Ascending aorta (tissue), 2 donors: ENCODE measurements at regions not wholly inside any gene's neighbourhood (a gene's known extent, or its start where the extent isn't known, plus 50 kb on each side); places are given as distances from the start of the nearest gene placed in this dataset.

Experiments used
- DNase-seq, 2 donors: peaks; one replicate each; pipeline ENCODE4 v3.0.0-alpha.2; 2019; ENCODE audit warnings: low spot score in 2 of 2
- H3K27ac ChIP-seq, 2 donors: fragments of 200-600 bp; sonication (generic); one replicate each; pipeline ENCODE4 v1.5.1; 2016 to 2017; ENCODE audit warnings: mild to moderate bottlenecking in 1 of 2
- H3K27me3 ChIP-seq: fragments of 200-600 bp; sonication (generic); one replicate; pipeline ENCODE4 v1.5.1; 2017
- H3K36me3 ChIP-seq, 2 donors: fragments of 200-600 bp; sonication (generic); one replicate each; pipeline ENCODE4 v1.5.1; 2016
- H3K4me1 ChIP-seq, 2 donors: fragments of 200-600 bp; sonication (generic); one replicate each; pipeline ENCODE4 v1.5.1; 2016 to 2017; ENCODE audit warnings: mild to moderate bottlenecking in 1 of 2
- H3K4me3 ChIP-seq, 2 donors: fragments of 200-600 bp; sonication (generic); one replicate each; pipeline ENCODE4 v1.5.1; 2016 to 2017; ENCODE audit warnings: mild to moderate bottlenecking in 1 of 2
- H3K9me3 ChIP-seq, 2 donors: fragments of 200-600 bp; sonication (generic); one replicate each; pipeline ENCODE4 v1.5.1; 2016
- CTCF ChIP-seq, 3 experiments: fragments of 200-600 bp in 2 of 3; fragments of 450-650 bp in 1 of 3; sonication (generic) in 2 of 3; IDR thresholded peaks; one replicate each; pipeline ENCODE4 v1.5.1; 2016 to 2019; ENCODE audit warnings: antibody characterized with exemption in 3 of 3, mild to moderate bottlenecking in 1 of 3, moderate library complexity in 1 of 3
- intact Hi-C: fragments of 100-400 bp; cut with DNase I; formaldehyde crosslinking; loops from one replicate; pipeline ENCODE4 v1.15.1; 2023

GRCh38 chr13:107770541-107770940 is 444.8 kb downstream of the LIG4 start:
- no peaks in the 10 kb centered on the region for H3K4me1 ChIP-seq
- H3K27me3 ChIP-seq: no peaks in the 10 kb centered on the region
- TF ChIP-seq CTCF (IDR thresholded peaks at IDR 0.05): no peak
- H3K27ac ChIP-seq: no peak overlapping the region
- H3K4me3 ChIP-seq: no peak overlapping the region
- no peaks in the 10 kb centered on the region for H3K36me3 ChIP-seq
- H3K9me3 ChIP-seq: no peaks in the 10 kb centered on the region
- intact Hi-C loops: no loop called here
- no peak for DNase-seq

GRCh38 chr13:107767119-107767518 is 448.2 kb downstream of the LIG4 start:
- Histone ChIP-seq H3K36me3 (no peaks in the 10 kb centered on the region), H3K9me3 (no peaks in the 10 kb centered on the region), H3K27me3 (no peaks in the 10 kb centered on the region), H3K27ac (no peak overlapping the region), H3K4me3 (no peak overlapping the region), H3K4me1 (no peaks in the 10 kb centered on the region)
- no peak for DNase-seq
- TF ChIP-seq CTCF (IDR thresholded peaks at IDR 0.05): no peak
- intact Hi-C loops: loop anchor here (1.0 kb wide), 1 partner anchor 24 kb away; no protein-coding TSS in a partner anchor

- Histone ChIP-seq H3K4me1 (no peaks in the 10 kb centered on the region), H3K27ac (no peak overlapping the region), H3K4me3 (no peak overlapping the region), H3K36me3 (no peaks in the 10 kb centered on the region), H3K27me3 (no peaks in the 10 kb centered on the region), H3K9me3 (no peaks in the 10 kb centered on the region)
- no peak for DNase-seq
- no peak for TF ChIP-seq CTCF (IDR thresholded peaks at IDR 0.05)
- intact Hi-C loops: no loop called here
Observed at GRCh38 chr13:107765724-107766401, 449.5 kb downstream of the LIG4 start.

- Histone ChIP-seq H3K27ac (no peak overlapping the region), H3K4me3 (no peak overlapping the region), H3K9me3 (no peaks in the 10 kb centered on the region), H3K4me1 (no peaks in the 10 kb centered on the region), H3K36me3 (no peaks in the 10 kb centered on the region), H3K27me3 (no peaks in the 10 kb centered on the region)
- intact Hi-C loops: no loop called here
- DNase-seq: no peak
- TF ChIP-seq CTCF (IDR thresholded peaks at IDR 0.05): no peak
Observed at GRCh38 chr13:107764046-107764445, 451.3 kb downstream of the LIG4 start.

GRCh38 chr13:107753748-107754147 is 461.6 kb downstream of the LIG4 start:
- intact Hi-C loops: no loop called here
- Histone ChIP-seq H3K27me3 (no peaks in the 10 kb centered on the region), H3K9me3 (no peaks in the 10 kb centered on the region), H3K36me3 (no peaks in the 10 kb centered on the region), H3K4me1 (no peaks in the 10 kb centered on the region), H3K4me3 (no peak overlapping the region), H3K27ac (no peak overlapping the region)
- no peak for DNase-seq
- no peak for TF ChIP-seq CTCF (IDR thresholded peaks at IDR 0.05)

GRCh38 chr13:107753291-107753690 is 462.0 kb downstream of the LIG4 start:
- DNase-seq: no peak
- no peaks in the 10 kb centered on the region for H3K4me1 ChIP-seq
- intact Hi-C loops: no loop called here
- H3K27ac ChIP-seq: no peak overlapping the region
- no peaks in the 10 kb centered on the region for H3K9me3 ChIP-seq
- no peak overlapping the region for H3K4me3 ChIP-seq
- H3K27me3 ChIP-seq: no peaks in the 10 kb centered on the region
- TF ChIP-seq CTCF (IDR thresholded peaks at IDR 0.05): no peak
- no peaks in the 10 kb centered on the region for H3K36me3 ChIP-seq
